Adrenal gland (tissue), 9 donors: ENCODE measurements at regions not wholly inside any gene's neighbourhood (a gene's known extent, or its start where the extent isn't known, plus 50 kb on each side); places are given as distances from the start of the nearest gene placed in this dataset.
"Not testable (repeated sequence)": the region's sequence is repeated elsewhere in the genome, so short reads cannot be mapped to it uniquely, and the experiment has no call there.

Experiments used
- DNase-seq, 7 donors: peaks; one replicate each; pipeline ENCODE4 v3.0.0-alpha.2; 2019 to 2020
- H3K27ac ChIP-seq, 5 donors: fragments of 200-600 bp; sonication (generic) in 4 of 5; 1 replicate in 3 of 5; 2 replicates in 2 of 5; pipeline versions ENCODE4 v1.5.1 to v1.8.0; 2016 to 2020; ENCODE audit warnings: mild to moderate bottlenecking in 1 of 5
- H3K27me3 ChIP-seq: fragments of 200-600 bp; 2 replicates; pipeline ENCODE4 v1.8.0; 2021
- H3K36me3 ChIP-seq, 2 donors: fragments of 200-600 bp; replicated peaks in 1 of 2; 1 replicate in 1 of 2; 2 replicates in 1 of 2; pipeline versions ENCODE4 v1.5.1 to v1.8.0; 2018 to 2022
- H3K4me1 ChIP-seq, 2 donors: fragments of 200-600 bp; replicated peaks in 1 of 2; 1 replicate in 1 of 2; 2 replicates in 1 of 2; pipeline versions ENCODE4 v1.5.1 to v1.8.0; 2018 to 2021
- H3K4me3 ChIP-seq, 4 donors: fragments of 200-600 bp; sonication (generic) in 3 of 4; one replicate each; pipeline ENCODE4 v1.5.1; 2016 to 2018
- H3K9me3 ChIP-seq, 3 donors: fragments of 200-600 bp; sonication (generic) in 1 of 3; replicated peaks in 1 of 3; 1 replicate in 2 of 3; 2 replicates in 1 of 3; pipeline versions ENCODE4 v1.5.1 to v1.8.0; 2016 to 2021
- CTCF ChIP-seq, 6 experiments: fragments of 450-650 bp in 4 of 6; fragments of 200-600 bp in 2 of 6; sonication (generic) in 1 of 6; IDR thresholded peaks; 1 replicate in 5 of 6; 2 replicates in 1 of 6; pipeline versions ENCODE4 v1.5.1 to v1.8.0; 2016 to 2021; ENCODE audit warnings: antibody characterized with exemption in 6 of 6, mild to moderate bottlenecking in 2 of 6, moderate library complexity in 1 of 6
- POLR2A ChIP-seq, 2 donors: fragments of 450-650 bp; IDR thresholded peaks; one replicate each; pipeline ENCODE4 v1.6.1; 2017; ENCODE audit warnings: antibody characterized with exemption in 2 of 2, mild to moderate bottlenecking in 2 of 2, moderate library complexity in 1 of 2
- WGBS, 4 donors: extraction: QIAGEN DNeasy Blood & Tissue Kit in 2 of 4; methylation state at CpG; one replicate each; pipeline versions ENCODE4 v1.1.5 to v1.1.7; 2013 to 2017; 5-methylcytosine and 5-hydroxymethylcytosine counted together
- intact Hi-C, 2 donors: fragments of 100-400 bp; cut with DNase I; formaldehyde crosslinking; loops; one replicate each; pipeline versions ENCODE4 v1.14.1 to v1.15.0; 2022 to 2023
- donor health status: healthy with polysubstance abuse.
- donor health status: Bipolar disorder and iron deficiency.
- donor health status: DM: yes; HTN: yes; CAD: no.
- donor health status: DM: no; HTN: no; CAD: no.
- donor health status: DM: no; HTN: no; CAD: no.

GRCh38 chr10:22833353-22833752 is 94.5 kb upstream of the ARMC3 start:
- Histone ChIP-seq H3K4me1 (no peaks in the 10 kb centered on the region), H3K9me3 (no peaks in the 10 kb centered on the region), H3K4me3 (no peak overlapping the region), H3K36me3 (no peaks in the 10 kb centered on the region), H3K27me3 (no peaks in the 10 kb centered on the region), H3K27ac (no peak overlapping the region)
- 83 to 94% (median 91%) methylated on average over 5 of the region's 5 CpGs for WGBS, 4 donors
- no peak for TF ChIP-seq POLR2A (IDR thresholded peaks at IDR 0.05)
- no peak for TF ChIP-seq CTCF (IDR thresholded peaks at IDR 0.05)
- intact Hi-C loops: no loop called here
- no peak for DNase-seq

DNA sequence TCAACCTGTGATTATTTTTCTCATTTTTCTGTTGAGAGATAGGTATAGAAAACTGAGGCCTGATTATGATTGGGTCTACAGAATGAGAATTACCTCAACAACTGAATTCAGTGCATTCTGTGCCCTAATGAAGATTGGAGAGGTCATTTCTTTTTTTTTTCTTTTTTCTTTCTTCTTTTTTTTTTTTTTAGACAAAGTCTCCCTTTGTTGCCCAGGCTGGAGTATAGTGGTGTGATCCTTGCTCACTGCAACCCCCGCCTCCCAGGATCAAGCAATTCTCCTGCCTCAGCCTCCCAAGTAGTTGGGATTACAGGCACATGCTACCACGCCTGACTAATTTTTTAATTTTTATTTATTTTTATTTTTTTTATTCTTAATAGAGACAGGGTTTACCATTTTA is 95.0 kb upstream of the ARMC3 start:
- WGBS, 4 donors: 93 to 100% (median 97%) methylated on average over 2 of the region's 2 CpGs
- Histone ChIP-seq H3K9me3 (no peaks in the 10 kb centered on the region), H3K36me3 (no peaks in the 10 kb centered on the region), H3K4me1 (no peaks in the 10 kb centered on the region), H3K27ac (no peak overlapping the region), H3K27me3 (no peaks in the 10 kb centered on the region), H3K4me3 (no peak overlapping the region)
- TF ChIP-seq POLR2A (IDR thresholded peaks at IDR 0.05): no peak
- no peak for TF ChIP-seq CTCF (IDR thresholded peaks at IDR 0.05)
- intact Hi-C loops: no loop called here
- no peak for DNase-seq

- Histone ChIP-seq H3K27ac (no peak overlapping the region), H3K4me1 (no peaks in the 10 kb centered on the region), H3K27me3 (no peaks in the 10 kb centered on the region), H3K9me3 (no peaks in the 10 kb centered on the region), H3K4me3 (no peak overlapping the region), H3K36me3 (no peaks in the 10 kb centered on the region)
- TF ChIP-seq POLR2A (IDR thresholded peaks at IDR 0.05): no peak
- no peak for TF ChIP-seq CTCF (IDR thresholded peaks at IDR 0.05)
- WGBS, 4 donors: 74 to 80% (median 77%) methylated on average over 4 of the region's 4 CpGs
- no peak for DNase-seq
- intact Hi-C loops: no loop called here
Observed at GRCh38 chr10:22832066-22832602, 95.7 kb upstream of the ARMC3 start.

DNA sequence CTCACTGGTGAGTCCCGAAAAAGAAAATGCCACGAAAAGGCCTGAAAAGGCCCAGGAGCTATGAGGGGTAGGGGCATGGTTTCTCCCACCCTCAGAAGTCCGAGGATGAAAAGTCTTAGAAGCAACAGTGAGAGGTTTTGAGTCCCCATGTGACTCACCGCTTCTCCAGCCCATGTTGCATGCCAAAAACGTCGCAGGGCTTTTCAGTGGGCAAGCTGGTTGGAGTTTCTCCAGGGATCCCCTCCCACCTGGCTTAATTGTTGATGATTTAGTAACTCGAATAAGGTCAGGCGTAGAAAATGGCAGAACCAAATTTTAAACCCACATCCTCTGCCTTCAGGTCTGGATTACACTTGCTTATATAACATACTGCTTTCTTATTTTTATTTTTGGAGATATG is 96.3 kb upstream of the ARMC3 start:
- TF ChIP-seq CTCF (IDR thresholded peaks at IDR 0.05) (no peak), POLR2A (IDR thresholded peaks at IDR 0.05) (no peak)
- Histone ChIP-seq H3K4me1 (no peaks in the 10 kb centered on the region), H3K27ac (no peak overlapping the region), H3K4me3 (no peak overlapping the region), H3K36me3 (no peaks in the 10 kb centered on the region), H3K27me3 (no peaks in the 10 kb centered on the region), H3K9me3 (no peaks in the 10 kb centered on the region)
- no peak for DNase-seq
- WGBS, 4 donors: 85 to 89% (median 87%) methylated on average over 8 of the region's 8 CpGs
- intact Hi-C loops: no loop called here

GRCh38 chr10:22828712-22829111 is 99.1 kb upstream of the ARMC3 start:
- DNase-seq, H3K4me1 ChIP-seq, H3K27me3 ChIP-seq, H3K27ac ChIP-seq, H3K9me3 ChIP-seq, H3K4me3 ChIP-seq, intact Hi-C loops, H3K36me3 ChIP-seq: not testable (repeated sequence)
